ENCODE measurements at regions not wholly inside any gene's neighbourhood (a gene's known extent, or its start where the extent isn't known, plus 50 kb on each side); places are given as distances from the start of the nearest gene placed in this dataset.
"Not testable (repeated sequence)": the region's sequence is repeated elsewhere in the genome, so short reads cannot be mapped to it uniquely, and the experiment has no call there.

GRCh38 chr5:145652700-145653099 is 182.4 kb downstream of the PRELID2 start:
- DNase-seq = not testable (repeated sequence)

GRCh38 chr5:145647137-145647536 is 188.0 kb downstream of the PRELID2 start:
- not testable (repeated sequence) for DNase-seq

GRCh38 chr5:145643214-145643613 is 191.9 kb downstream of the PRELID2 start:
- DNase-seq = not testable (repeated sequence)

- no peak for DNase-seq
These were observed 197.7 kb downstream of the PRELID2 start for GRCh38 chr5:145637396-145637795.

DNA sequence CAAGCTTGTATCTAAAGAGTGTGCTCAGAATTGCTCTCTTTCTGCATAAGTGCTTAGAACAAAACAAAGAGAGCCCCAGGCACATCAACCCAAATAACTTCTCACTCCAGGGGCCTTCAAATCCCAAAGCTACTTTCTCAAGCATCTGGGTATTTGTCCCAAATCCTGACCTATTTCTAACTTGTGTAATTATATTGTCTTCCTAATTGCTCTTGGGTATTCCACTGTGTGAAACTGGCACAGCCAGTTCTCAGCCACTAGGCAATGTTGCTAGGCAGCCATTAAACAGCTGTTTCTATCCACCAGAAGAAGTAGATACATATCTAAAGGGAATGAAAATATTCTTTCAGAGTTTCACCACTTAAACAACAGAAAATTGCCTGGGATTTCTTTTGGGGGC is 198.8 kb downstream of the PRELID2 start:
- DNase-seq = no peak

DNA sequence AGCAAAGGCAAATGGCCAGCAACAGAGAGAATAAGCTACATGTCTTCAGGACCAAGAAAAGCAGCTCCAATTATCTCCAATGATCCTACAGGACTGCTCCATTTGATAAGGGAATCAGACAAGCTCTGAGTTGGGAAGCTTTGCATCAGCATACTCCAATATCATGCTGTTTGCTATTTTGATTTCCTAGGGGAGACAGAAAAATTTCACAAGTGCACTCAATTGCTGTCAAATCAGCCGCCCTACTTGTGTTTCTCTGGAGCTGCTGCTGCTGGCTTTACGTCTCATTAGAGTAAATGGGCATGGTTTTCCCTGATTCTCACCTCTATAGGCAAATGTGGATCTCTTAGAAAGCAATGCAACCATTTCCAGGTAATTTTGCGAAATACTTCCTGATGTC is 201.7 kb downstream of the PRELID2 start:
- DNase-seq = no peak

DNA sequence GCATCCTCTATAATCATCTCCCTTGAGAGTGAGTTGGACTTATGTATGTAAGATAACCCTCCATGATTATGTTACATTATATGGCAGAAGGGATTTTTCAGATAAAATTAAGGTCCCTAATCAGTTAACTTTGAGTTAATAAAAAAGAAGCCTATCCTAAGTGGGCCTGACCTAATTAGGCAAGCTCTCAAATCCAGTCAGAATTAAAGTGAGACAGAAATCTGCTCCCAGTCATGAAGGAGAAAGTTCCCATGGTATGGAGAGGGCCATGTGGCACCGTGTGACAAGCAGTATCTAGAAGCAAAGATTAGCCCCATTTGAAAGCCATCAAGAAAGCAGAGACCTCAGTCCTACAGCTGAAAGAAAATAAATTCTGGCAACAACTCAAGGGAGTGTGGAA is 202.4 kb downstream of the PRELID2 start:
- DNase-seq = no peak

DNA sequence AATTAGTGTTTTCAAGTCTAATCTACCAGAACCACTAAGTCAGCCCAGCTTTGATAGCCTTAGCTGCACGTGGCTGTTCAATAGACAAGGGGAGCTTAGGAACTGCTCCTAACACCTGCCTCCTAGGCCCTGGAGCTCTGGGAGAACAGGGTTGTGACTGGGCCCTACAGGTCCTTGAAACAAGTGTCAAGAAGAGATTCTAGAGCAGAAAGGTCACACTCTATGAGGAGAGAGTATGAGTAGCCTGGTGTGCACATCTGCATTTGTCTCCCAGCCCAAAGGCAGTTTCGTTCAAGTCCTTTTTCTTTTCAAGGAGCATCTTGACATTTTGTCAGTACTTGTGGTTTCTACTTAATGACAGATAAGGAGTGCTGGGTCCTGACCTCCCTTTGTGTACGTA is 206.1 kb downstream of the PRELID2 start:
- peak; percentile 8 to 54 for DNase-seq

DNA sequence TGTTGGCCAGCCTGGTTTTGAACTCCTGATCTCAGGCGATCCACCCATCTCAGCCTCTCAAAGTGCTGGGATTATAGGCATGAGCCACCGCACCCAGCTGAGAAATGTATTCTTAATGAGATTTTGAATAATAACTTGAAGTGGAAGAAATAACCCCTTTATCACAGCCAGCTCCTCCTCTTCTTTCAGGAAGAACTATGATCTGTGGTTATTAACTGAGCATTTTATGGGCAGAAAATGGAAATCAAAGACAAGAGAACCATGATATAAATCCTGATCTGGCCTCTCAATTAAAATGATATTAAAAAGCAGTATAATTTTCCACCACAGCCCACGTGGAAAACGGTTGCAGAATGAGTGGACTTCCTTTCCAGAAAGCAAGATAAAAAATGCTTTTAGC is 206.6 kb downstream of the PRELID2 start:
- DNase-seq = no peak

DNA sequence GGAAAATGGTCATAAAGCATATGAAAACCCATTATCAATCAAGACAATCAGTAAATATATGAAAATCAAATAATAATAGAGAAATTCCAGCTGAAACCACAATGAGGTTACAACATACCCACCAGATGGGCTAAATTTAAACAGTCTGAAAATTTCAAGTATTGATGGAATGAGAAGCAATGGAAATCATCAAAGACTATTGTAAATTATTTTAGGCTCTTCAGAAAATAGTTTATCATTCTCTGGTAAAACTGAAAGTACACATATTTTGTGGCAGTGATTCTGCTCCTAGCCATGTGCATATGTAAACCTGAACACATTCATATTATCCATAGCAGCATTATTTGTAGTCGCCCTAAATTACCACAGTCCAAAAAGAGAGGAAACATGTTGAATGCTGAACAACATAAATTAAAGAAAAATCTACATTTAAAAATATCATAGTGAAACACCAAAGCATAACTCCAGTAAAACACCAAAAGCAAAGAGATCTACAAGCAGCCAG is 215.3 kb downstream of the PRELID2 start:
- no peak for DNase-seq

DNA sequence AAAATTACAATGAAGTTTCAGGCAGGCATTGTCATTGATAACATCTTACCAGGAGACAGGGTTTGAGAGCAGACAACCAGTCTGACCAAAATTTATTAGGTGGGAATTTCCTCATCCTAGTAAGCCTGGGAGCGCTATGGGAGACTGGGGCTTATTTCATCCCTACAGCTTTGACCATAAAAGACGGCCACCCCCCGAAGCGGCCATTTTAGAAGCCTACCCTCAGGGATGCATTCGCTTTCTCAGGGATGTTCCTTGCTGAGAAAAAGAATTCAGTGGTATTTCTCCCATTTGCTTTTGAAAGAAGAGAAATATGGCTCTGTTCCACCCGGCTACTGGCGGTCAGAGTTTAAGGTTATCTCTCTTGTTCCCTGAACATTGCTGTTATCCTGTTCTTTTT is 218.4 kb downstream of the PRELID2 start:
- not testable (repeated sequence) for DNase-seq

- DNase-seq = no peak
These were observed 236.2 kb downstream of the PRELID2 start for GRCh38 chr5:145598983-145599382.

- no peak for DNase-seq
These were observed 237.0 kb downstream of the PRELID2 start for GRCh38 chr5:145598184-145598583.

DNA sequence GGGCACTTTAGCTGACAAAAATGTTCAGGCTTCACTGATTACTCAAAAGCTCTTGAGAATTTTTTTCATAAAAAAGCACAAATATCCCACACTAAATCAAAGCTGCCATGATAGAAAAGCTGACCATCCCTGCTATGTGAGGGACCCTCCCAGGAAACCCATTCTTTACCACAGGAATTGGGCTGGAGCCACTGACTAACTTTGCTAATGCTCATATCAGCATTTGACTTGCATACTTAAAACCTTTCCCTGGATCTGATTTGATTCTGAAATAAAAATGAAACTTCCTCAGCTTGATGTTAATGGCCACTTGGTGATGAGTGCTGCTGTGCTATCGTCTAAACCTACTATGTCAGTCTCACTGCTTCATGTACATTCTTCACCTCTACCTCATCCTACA is 243.6 kb downstream of the PRELID2 start:
- no peak for DNase-seq

- DNase-seq = no peak
These were observed 246.1 kb downstream of the PRELID2 start for GRCh38 chr5:145589063-145589462.

DNA sequence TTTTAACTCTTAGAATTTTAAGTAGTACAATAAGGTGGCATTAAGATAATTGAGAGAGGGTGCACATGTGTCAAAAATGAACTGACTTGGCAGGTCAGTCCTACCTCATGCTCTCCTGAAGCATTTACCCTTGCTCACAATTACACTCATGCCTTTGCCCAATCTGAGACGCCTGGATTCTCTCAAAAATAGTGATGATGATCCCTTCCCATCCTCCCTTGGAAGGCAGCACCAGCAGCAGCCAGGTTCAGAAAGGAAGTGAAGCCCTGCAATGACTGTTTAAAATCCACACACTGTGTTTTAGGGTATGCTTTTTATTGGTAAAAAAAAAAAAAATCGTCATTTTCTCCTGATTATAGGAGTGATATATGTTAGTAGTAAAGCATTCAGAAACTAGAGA is 246.6 kb downstream of the PRELID2 start:
- DNase-seq = no peak

DNA sequence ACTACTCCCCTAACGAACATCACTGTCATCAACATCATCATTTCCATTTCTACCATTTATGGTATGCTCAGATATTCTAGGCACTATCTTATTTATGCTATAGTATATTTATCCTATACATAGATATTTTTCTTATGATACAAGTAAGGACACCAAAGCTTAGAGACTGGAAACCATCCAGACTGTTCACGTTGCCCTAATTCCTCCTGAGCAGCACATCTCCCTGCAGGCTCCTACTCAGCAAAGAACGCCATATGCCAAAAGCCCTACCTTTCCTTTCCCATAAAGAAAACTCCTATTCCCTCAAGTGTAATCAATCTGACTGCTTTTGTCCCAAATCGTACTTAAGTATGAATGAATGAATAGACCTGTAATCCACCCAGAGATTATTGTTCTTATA is 247.0 kb downstream of the PRELID2 start:
- no peak for DNase-seq

DNA sequence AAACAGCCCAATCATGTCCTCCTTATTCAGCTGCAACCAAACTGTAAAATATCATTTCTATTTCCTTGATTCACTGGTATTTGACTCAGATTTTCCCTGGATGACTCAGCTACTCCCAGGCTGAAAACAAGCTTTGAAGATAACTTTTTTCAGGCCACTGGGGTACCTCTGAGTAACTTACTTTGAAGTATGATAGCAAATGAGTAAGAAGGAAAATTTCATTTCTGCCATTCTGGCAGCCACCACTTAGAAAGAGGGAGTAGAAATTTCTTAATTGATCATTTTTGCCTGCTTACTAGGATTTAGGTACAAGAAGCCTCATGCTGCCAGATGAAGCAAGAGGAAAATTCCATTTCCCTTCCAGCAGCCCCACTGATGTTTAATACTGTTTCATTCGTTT is 247.4 kb downstream of the PRELID2 start:
- DNase-seq = no peak

GRCh38 chr5:145587308-145587672 is 247.9 kb downstream of the PRELID2 start:
- DNase-seq = no peak

DNA sequence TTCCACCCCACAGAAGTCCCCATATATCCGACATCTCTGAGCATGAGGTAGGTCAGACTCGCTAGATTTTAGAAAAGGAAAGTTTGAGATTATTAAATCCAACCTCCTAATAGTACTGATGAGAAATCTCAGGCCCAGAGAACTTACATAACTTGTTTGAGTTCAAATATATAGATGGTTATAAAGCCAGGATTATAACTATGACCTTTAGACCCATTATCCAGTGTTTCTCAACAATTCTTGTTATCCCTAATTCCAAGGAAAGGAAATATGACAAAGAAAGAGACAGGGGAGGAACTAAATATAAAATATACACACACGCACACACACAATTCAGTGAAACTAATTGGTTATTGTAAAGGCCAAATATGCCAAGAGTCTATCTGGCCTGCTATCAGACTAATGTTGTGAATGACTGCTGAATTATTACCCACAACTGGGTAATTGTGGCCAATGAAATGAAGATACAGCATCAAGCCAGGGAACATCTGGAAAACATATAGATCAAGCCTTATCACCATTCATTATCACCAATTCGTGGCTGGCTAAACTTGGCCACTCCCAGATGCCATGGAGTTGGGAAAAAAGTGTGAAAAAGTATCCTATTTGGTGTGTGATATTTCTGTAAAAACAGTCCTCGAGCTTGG is 248.4 kb downstream of the PRELID2 start:
- DNase-seq = no peak

DNA sequence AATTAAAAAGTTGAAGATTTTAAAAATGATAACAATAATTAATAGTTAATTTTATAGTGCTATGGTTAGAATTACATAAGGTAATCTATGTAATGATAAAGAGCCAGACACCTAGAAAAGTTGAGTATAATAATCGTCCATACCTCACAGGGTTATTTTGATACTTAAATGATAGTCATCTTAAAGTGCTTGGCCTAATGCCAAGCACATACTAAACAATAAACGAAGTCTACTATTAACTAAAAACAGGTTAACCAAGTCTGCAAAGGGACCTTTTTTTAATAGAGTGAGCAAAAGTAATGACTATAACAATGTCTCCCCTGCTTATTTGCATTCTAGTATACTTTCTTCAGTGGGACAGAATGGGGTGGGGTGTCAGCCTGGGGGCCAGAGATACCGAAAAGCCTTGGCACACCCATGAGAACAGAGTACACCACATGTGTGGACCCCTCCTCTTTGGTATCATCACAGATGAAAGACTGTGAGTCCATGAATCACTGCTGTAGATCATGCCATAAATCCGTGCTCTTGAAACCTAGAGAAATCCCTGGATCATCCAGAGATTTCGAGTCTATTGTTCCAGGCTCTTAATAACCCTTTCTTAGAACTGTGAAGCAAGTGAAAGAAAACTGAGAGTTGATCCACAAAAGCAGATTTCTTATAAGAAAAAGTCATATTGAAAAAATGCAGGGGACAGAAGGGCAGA is 249.5 kb downstream of the PRELID2 start:
- DNase-seq = no peak

- DNase-seq = no peak
These were observed 255.8 kb downstream of the PRELID2 start for GRCh38 chr5:145579301-145579700.

DNA sequence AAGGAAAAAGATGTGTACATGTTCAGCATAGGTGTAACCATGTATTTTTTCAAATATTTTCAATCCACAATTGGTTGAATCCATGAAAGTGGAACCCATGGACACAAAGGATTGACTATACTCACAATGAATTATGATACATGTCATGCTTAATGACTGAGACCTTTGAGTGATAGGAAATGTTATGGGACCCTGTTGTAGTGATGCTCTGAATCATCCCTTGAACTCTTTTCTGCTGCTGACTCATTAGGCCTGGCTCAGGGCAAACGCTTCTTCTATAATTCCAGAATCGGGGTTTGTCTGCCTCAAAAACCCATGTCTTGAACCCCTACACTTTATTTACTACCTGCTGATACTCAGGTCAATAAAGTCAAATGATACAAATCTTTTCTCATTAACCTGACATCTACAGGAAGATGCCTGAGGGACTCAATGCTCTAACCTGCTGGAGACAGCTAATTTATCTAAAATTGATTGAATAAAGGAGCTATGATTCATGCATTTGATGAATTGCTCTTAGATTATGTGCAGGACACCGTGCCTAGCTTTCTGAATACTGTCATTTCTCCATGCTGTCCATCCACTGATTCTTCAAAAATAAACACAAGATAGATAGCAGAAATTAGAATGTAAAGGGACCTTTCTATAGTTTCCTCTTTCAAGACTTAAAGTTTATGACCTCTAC is 260.1 kb downstream of the PRELID2 start:
- DNase-seq = no peak

GRCh38 chr5:145568581-145568980 is 266.6 kb downstream of the PRELID2 start:
- DNase-seq = no peak
